Calu3 (cell line): ENCODE measurements at regions not wholly inside any gene's neighbourhood (a gene's known extent, or its start where the extent isn't known, plus 50 kb on each side); places are given as distances from the start of the nearest gene placed in this dataset.

ENCODE experiments used
- BruUV-seq: library from RNA; stranded (reverse); fragments of 400-500 nt; replicated peaks from 2 replicates; lab custom pipeline; 2021; lab: Mats Ljungman, UMichigan
- CTCF ChIA-PET: fragments of 300-600 bp; sonication (Branson Sonifier 250); formaldehyde crosslinking; loops from one replicate; lab custom pipeline; 2022; ENCODE audit warnings: antibody characterized with exemption; lab: Charles Lee
- DNase-seq: peaks from one replicate; pipeline ENCODE4 v3.0.0; 2022
- H3K27ac Mint-ChIP-seq: one replicate; pipeline ENCODE4 v1.8.0; 2022; ENCODE audit warnings: mixed read lengths; ENCODE audit not compliant: unreplicated experiment
- H3K27me3 Mint-ChIP-seq: one replicate; pipeline ENCODE4 v1.8.0; 2022; ENCODE audit warnings: mixed read lengths; ENCODE audit not compliant: unreplicated experiment
- H3K36me3 Mint-ChIP-seq: one replicate; pipeline ENCODE4 v1.8.0; 2022; ENCODE audit warnings: mild to moderate bottlenecking, moderate library complexity, mixed read lengths; ENCODE audit not compliant: insufficient read depth, unreplicated experiment
- H3K4me1 Mint-ChIP-seq: one replicate; pipeline ENCODE4 v1.8.0; 2022; ENCODE audit warnings: mild to moderate bottlenecking, low read depth, mixed read lengths; ENCODE audit not compliant: unreplicated experiment
- H3K4me3 Mint-ChIP-seq: one replicate; pipeline ENCODE4 v1.8.0; 2022; ENCODE audit warnings: mild to moderate bottlenecking, low read depth, moderate library complexity, mixed read lengths; ENCODE audit not compliant: unreplicated experiment
- H3K9me3 Mint-ChIP-seq: one replicate; pipeline ENCODE4 v1.8.0; 2022; ENCODE audit warnings: low read depth, mixed read lengths; ENCODE audit not compliant: unreplicated experiment
- intact Hi-C: fragments of 100-400 bp; cut with micrococcal nuclease; formaldehyde crosslinking; loops from one replicate; pipeline ENCODE4 v1.10.0; 2022; ENCODE audit not compliant: unreplicated experiment
- TF ChIP-seq, protein P1 (sequence below): fragments of 200-600 bp; IDR thresholded peaks from one replicate; pipeline ENCODE4 v1.8.0; 2022; ENCODE audit warnings: antibody characterized with exemption; ENCODE audit not compliant: unreplicated experiment

DNA sequence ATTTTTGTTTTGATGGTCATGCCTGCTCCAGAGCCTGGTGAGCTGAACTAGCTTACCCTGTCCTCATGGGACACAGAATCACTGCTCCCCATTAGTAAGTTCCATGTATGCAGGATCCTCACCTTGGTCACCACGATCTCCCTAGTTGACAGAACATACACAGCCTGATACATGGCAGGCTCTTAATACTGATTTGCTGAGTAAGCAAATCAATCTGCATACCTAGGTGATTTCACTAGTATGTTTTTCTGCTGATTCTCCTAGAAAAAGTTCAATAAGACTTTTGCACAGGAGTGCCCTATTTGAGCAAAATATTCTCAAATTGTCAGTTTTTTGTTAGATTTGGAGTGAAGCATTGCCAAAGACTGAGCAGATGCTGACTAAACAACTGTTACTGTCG is 113.7 kb downstream of the ACER2 start:
- Mint-ChIP-seq H3K4me3 (no peak overlapping the region), H3K9me3 (no peaks in the 10 kb centered on the region), H3K27me3 (peaks cover 1% of the 10 kb centered on the region), H3K4me1 (no peaks in the 10 kb centered on the region), H3K27ac (no peak overlapping the region), H3K36me3 (no peaks in the 10 kb centered on the region)
- no TSS peak for BruUV-seq
- intact Hi-C loops = no loop called here
- CTCF ChIA-PET = no interaction called here
- DNase-seq = no peak
- TF ChIP-seq, protein P1, sequence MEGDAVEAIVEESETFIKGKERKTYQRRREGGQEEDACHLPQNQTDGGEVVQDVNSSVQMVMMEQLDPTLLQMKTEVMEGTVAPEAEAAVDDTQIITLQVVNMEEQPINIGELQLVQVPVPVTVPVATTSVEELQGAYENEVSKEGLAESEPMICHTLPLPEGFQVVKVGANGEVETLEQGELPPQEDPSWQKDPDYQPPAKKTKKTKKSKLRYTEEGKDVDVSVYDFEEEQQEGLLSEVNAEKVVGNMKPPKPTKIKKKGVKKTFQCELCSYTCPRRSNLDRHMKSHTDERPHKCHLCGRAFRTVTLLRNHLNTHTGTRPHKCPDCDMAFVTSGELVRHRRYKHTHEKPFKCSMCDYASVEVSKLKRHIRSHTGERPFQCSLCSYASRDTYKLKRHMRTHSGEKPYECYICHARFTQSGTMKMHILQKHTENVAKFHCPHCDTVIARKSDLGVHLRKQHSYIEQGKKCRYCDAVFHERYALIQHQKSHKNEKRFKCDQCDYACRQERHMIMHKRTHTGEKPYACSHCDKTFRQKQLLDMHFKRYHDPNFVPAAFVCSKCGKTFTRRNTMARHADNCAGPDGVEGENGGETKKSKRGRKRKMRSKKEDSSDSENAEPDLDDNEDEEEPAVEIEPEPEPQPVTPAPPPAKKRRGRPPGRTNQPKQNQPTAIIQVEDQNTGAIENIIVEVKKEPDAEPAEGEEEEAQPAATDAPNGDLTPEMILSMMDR = no peak

DNA sequence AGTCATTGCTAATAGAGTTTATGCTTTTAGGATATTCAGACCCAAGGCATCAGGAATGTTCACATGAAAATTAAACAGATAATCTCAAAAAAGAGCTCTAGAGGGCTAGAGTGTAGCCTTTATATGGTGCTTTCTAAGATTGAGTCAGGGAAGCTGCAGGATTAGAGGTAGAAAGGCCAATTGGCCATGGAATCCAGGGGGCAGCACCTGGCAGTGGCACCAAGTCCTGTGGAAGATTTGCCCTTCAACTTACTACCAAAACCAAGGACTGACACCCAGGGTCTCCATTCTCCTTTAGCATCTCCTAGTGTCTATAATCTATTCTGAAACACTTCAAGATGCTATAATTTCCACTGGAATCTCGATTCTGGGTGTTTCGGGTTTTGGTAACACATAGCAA is 112.4 kb downstream of the ACER2 start:
- TF ChIP-seq, protein P1 = no peak
- Mint-ChIP-seq H3K4me1 (no peaks in the 10 kb centered on the region), H3K4me3 (no peak overlapping the region), H3K27ac (no peak overlapping the region), H3K36me3 (no peaks in the 10 kb centered on the region), H3K9me3 (no peaks in the 10 kb centered on the region), H3K27me3 (peaks cover 15% of the 10 kb centered on the region)
- no peak for DNase-seq
- no TSS peak for BruUV-seq
- CTCF ChIA-PET = no interaction called here
- intact Hi-C loops = no loop called here

DNA sequence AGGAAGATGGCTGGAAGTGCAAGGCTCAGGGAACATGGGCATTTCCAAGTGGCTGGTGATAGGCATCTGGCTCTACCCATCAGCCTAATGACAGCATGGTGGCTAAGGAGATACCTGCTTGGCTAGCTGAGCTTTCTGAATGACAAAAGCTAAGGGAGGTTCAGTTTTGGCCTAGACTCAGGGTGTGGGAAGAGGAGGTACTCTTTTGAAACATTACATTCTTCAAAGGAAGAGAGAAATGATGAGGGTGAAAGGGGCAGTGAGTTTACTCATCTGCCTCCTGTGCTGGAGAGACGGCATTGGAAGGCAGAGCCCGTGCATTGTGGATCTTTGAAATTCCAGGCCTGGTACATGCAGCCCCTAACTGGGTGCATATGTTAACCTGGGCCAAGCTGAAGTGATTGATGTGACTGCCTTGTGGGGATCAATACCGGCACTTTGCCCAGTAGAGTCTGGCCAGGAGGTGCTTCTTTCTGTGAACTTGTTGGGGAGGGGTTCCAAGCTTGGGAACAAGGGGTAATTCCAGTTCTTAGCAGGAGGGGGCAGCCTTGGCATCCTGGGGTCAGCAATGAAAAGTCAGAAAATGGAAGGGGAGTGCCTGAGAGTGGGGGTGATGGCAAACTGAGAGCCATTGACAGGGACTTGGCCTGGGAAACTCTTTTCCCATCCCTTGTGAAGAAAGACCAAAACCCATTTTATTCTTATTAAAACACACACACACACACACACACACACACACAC is 108.6 kb downstream of the ACER2 start:
- TF ChIP-seq, protein P1 = no peak
- peak; percentile 19 for DNase-seq
- intact Hi-C loops = no loop called here
- no peak overlapping the region for H3K4me3 Mint-ChIP-seq
- H3K27me3 Mint-ChIP-seq = peaks cover 22% of the 10 kb centered on the region
- BruUV-seq = no TSS peak
- no peak overlapping the region for H3K27ac Mint-ChIP-seq
- CTCF ChIA-PET = interaction anchor here (0.7 kb wide), 1 partner anchor 572 kb away, joined by 4 read pairs; no protein-coding TSS in a partner anchor
- no peaks in the 10 kb centered on the region for H3K9me3 Mint-ChIP-seq
- no peaks in the 10 kb centered on the region for H3K36me3 Mint-ChIP-seq
- peaks cover 6% of the 10 kb centered on the region for H3K4me1 Mint-ChIP-seq

DNA sequence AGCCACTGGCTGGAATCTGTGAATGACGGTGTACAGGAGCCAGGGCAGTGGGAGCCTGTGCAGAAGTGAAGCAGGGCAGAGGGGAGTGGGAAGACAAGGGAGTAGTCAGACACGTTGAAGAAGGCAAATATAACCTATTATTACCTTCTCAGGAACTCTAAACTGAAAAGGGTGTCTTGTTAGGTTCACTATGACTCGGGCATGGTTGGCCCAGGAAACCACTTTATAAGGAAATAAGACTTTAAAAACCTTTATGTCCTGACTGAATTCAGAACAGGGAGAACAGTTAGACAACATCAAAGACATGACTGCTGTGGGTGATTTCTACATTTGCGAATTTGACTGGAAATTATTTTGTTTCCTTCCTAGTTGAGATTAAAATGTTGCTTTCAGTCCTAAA is 107.5 kb downstream of the ACER2 start:
- BruUV-seq = no TSS peak
- H3K4me1 Mint-ChIP-seq = peaks cover 6% of the 10 kb centered on the region
- TF ChIP-seq, protein P1 = no peak
- peaks cover 22% of the 10 kb centered on the region for H3K27me3 Mint-ChIP-seq
- no peak overlapping the region for H3K4me3 Mint-ChIP-seq
- no peak overlapping the region for H3K27ac Mint-ChIP-seq
- H3K36me3 Mint-ChIP-seq = no peaks in the 10 kb centered on the region
- no peaks in the 10 kb centered on the region for H3K9me3 Mint-ChIP-seq
- DNase-seq = no peak
- intact Hi-C loops = no loop called here
- CTCF ChIA-PET = no interaction called here
